ENCODE measurements at regions not wholly inside any gene's neighbourhood (a gene's known extent, or its start where the extent isn't known, plus 50 kb on each side); places are given as distances from the start of the nearest gene placed in this dataset.

DNA sequence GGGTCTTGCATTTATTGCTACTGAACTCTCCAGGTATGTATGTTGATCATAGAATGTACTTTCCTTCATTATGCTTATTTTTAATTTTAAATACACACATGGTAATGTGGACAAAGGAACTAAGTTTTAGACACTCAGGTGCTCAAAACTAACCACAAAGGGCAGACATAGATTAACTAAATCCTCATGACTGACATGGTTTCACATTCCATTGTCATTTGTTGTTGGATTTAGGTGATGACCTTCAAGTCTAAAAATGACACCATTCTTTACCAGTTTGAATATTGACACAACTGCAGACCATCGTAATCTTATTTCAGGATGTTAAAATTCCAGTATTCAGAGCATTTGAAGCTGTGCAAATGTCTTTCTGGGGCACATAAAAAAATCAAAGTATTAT is 128.4 kb downstream of the BBS10 start:
- Histone ChIP-seq H2AFZ (ENCODE audit: low read depth, low read length) (no peak overlapping the region), H3K9me2 (ENCODE audit: insufficient read depth, low read length) (no peaks in the 10 kb centered on the region), H3K27ac (ENCODE audit: low read length) (no peak overlapping the region), H3K27me3 (ENCODE audit: insufficient read depth, low read depth, low read length) (no peaks in the 10 kb centered on the region), H4K20me1 (ENCODE audit: insufficient read depth) (no peaks in the 10 kb centered on the region), H3K79me2 (replicated peaks; ENCODE audit: insufficient read depth, low read length) (no peaks in the 10 kb centered on the region), H3F3A (ENCODE audit: insufficient read depth, low read length, poor library complexity, severe bottlenecking) (no peaks in the 10 kb centered on the region), H3K4me3 (ENCODE audit: low read length) (no peak overlapping the region), H3K36me3 (ENCODE audit: insufficient read depth, low read length) (no peaks in the 10 kb centered on the region), H3K9me3 (ENCODE audit: low read length) (no peaks in the 10 kb centered on the region), H3K4me2 (ENCODE audit: low read length) (no peak overlapping the region), H3K9ac (ENCODE audit: low read length) (no peak overlapping the region)
- TF ChIP-seq EZH2 (IDR thresholded peaks at IDR 0.05; ENCODE audit: borderline replicate concordance, insufficient read depth, low read length, poor library complexity, severe bottlenecking) (no peak), TAF1 (IDR thresholded peaks at IDR 0.05; ENCODE audit: low read depth) (no peak), MXI1 (conservative IDR thresholded peaks at IDR 0.05; ENCODE audit: poor library complexity, severe bottlenecking) (no peak), SMC3 (conservative IDR thresholded peaks at IDR 0.05; ENCODE audit: poor library complexity) (no peak), POLR2AphosphoS5 (IDR thresholded peaks at IDR 0.05) (no peak), EP300 (conservative IDR thresholded peaks at IDR 0.05; ENCODE audit: poor library complexity, severe bottlenecking) (no peak), RAD21 (conservative IDR thresholded peaks at IDR 0.05) (no peak)
- TF ChIP-seq, protein P1, sequence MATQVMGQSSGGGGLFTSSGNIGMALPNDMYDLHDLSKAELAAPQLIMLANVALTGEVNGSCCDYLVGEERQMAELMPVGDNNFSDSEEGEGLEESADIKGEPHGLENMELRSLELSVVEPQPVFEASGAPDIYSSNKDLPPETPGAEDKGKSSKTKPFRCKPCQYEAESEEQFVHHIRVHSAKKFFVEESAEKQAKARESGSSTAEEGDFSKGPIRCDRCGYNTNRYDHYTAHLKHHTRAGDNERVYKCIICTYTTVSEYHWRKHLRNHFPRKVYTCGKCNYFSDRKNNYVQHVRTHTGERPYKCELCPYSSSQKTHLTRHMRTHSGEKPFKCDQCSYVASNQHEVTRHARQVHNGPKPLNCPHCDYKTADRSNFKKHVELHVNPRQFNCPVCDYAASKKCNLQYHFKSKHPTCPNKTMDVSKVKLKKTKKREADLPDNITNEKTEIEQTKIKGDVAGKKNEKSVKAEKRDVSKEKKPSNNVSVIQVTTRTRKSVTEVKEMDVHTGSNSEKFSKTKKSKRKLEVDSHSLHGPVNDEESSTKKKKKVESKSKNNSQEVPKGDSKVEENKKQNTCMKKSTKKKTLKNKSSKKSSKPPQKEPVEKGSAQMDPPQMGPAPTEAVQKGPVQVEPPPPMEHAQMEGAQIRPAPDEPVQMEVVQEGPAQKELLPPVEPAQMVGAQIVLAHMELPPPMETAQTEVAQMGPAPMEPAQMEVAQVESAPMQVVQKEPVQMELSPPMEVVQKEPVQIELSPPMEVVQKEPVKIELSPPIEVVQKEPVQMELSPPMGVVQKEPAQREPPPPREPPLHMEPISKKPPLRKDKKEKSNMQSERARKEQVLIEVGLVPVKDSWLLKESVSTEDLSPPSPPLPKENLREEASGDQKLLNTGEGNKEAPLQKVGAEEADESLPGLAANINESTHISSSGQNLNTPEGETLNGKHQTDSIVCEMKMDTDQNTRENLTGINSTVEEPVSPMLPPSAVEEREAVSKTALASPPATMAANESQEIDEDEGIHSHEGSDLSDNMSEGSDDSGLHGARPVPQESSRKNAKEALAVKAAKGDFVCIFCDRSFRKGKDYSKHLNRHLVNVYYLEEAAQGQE (IDR thresholded peaks at IDR 0.05; ENCODE audit: borderline replicate concordance) = no peak
- TF ChIP-seq, protein P2, sequence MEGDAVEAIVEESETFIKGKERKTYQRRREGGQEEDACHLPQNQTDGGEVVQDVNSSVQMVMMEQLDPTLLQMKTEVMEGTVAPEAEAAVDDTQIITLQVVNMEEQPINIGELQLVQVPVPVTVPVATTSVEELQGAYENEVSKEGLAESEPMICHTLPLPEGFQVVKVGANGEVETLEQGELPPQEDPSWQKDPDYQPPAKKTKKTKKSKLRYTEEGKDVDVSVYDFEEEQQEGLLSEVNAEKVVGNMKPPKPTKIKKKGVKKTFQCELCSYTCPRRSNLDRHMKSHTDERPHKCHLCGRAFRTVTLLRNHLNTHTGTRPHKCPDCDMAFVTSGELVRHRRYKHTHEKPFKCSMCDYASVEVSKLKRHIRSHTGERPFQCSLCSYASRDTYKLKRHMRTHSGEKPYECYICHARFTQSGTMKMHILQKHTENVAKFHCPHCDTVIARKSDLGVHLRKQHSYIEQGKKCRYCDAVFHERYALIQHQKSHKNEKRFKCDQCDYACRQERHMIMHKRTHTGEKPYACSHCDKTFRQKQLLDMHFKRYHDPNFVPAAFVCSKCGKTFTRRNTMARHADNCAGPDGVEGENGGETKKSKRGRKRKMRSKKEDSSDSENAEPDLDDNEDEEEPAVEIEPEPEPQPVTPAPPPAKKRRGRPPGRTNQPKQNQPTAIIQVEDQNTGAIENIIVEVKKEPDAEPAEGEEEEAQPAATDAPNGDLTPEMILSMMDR (IDR thresholded peaks at IDR 0.05; ENCODE audit: poor library complexity, severe bottlenecking) = no peak

DNA sequence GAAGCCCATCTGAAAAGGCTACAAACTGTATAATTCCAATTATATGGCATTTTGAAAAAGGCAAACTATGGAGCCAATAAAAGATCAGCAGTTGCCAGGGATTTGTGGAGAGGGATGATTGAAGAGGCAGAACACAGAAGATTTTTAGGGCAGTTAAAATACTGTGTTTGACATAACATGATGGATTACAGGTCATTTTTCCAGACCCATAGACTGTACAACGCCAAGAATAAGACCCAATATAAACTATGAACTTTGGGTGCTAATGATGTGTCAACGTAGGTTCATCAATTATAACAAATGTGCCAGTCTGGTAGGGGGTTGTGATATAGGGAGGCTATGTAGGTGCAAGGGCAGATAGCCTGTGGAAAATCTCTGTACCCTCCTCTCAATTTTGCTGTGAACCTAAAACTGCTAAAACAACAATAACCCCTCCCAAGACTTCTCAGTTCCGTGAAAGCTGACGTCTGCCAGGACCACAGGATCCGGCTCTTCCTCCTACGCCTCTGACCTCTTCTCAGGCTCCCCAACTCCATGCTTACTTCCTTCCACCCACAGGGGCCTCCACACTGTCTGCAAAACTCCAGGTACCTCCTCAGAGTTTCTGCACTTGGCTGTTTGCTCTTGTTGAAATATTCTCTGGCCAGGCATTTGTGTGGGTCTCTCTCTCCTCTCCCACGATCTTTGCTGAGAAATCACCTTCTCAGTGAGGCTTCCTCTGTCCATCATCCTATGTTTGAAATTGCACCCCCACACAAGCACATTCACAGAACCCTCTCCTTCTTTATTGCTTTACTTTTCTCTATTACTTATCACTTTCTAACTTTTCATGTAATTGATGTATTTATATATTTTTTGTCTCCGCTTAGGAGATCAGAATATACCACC is 131.4 kb downstream of the BBS10 start:
- no peak for TF ChIP-seq EP300 (conservative IDR thresholded peaks at IDR 0.05; ENCODE audit: poor library complexity, severe bottlenecking)
- TF ChIP-seq SMC3 (conservative IDR thresholded peaks at IDR 0.05; ENCODE audit: poor library complexity) = no peak
- TF ChIP-seq RAD21 (conservative IDR thresholded peaks at IDR 0.05) = no peak
- TF ChIP-seq, protein P1 (IDR thresholded peaks at IDR 0.05; ENCODE audit: borderline replicate concordance) = no peak
- TF ChIP-seq POLR2AphosphoS5 (IDR thresholded peaks at IDR 0.05) = no peak
- TF ChIP-seq, protein P2 (IDR thresholded peaks at IDR 0.05; ENCODE audit: poor library complexity, severe bottlenecking) = no peak
- TF ChIP-seq TAF1 (IDR thresholded peaks at IDR 0.05; ENCODE audit: low read depth) = no peak
- no peak for TF ChIP-seq EZH2 (IDR thresholded peaks at IDR 0.05; ENCODE audit: borderline replicate concordance, insufficient read depth, low read length, poor library complexity, severe bottlenecking)
- TF ChIP-seq MXI1 (conservative IDR thresholded peaks at IDR 0.05; ENCODE audit: poor library complexity, severe bottlenecking) = no peak
- Histone ChIP-seq H3K9me3 (ENCODE audit: low read length) (no peaks in the 10 kb centered on the region), H3K9ac (ENCODE audit: low read length) (no peak overlapping the region), H3K27me3 (ENCODE audit: insufficient read depth, low read depth, low read length) (no peaks in the 10 kb centered on the region), H4K20me1 (ENCODE audit: insufficient read depth) (no peaks in the 10 kb centered on the region), H3K4me2 (ENCODE audit: low read length) (no peak overlapping the region), H3K36me3 (ENCODE audit: insufficient read depth, low read length) (no peaks in the 10 kb centered on the region), H3K9me2 (ENCODE audit: insufficient read depth, low read length) (no peaks in the 10 kb centered on the region), H2AFZ (ENCODE audit: low read depth, low read length) (no peak overlapping the region), H3K4me3 (ENCODE audit: low read length) (no peak overlapping the region), H3K27ac (ENCODE audit: low read length) (no peak overlapping the region), H3F3A (ENCODE audit: insufficient read depth, low read length, poor library complexity, severe bottlenecking) (no peaks in the 10 kb centered on the region), H3K79me2 (replicated peaks; ENCODE audit: insufficient read depth, low read length) (no peaks in the 10 kb centered on the region)

Measured in neural cell (in vitro differentiated cells).